Upper lobe of right lung (tissue), 1 donor: ENCODE measurements at regions not wholly inside any gene's neighbourhood (a gene's known extent, or its start where the extent isn't known, plus 50 kb on each side); places are given as distances from the start of the nearest gene placed in this dataset.

ENCODE experiments used
- ATAC-seq: fragments of 200-7000 bp; cut with Tn5 transposase; one replicate; pipeline ENCODE4 v1.9.1; 2020; ENCODE audit warnings: mild to moderate bottlenecking, moderate library complexity
- DNase-seq: peaks from one replicate; pipeline ENCODE4 v3.0.0-alpha.2; 2020
- H3K27ac ChIP-seq: fragments of 200-600 bp; one replicate; pipeline ENCODE4 v1.8.0; 2022
- H3K27me3 ChIP-seq: fragments of 200-600 bp; one replicate; pipeline ENCODE4 v1.8.0; 2022; ENCODE audit warnings: mild to moderate bottlenecking
- H3K36me3 ChIP-seq: fragments of 200-600 bp; one replicate; pipeline ENCODE4 v1.8.0; 2022
- H3K4me1 ChIP-seq: fragments of 200-600 bp; one replicate; pipeline ENCODE4 v1.8.0; 2022
- H3K4me3 ChIP-seq: fragments of 200-600 bp; one replicate; pipeline ENCODE4 v1.8.0; 2022; ENCODE audit warnings: mild to moderate bottlenecking
- H3K9me3 ChIP-seq: fragments of 200-600 bp; one replicate; pipeline ENCODE4 v1.8.0; 2022
- CTCF ChIP-seq: fragments of 200-600 bp; IDR thresholded peaks from one replicate; pipeline ENCODE4 v1.8.0; 2022; ENCODE audit warnings: antibody characterized with exemption
- intact Hi-C: fragments of 100-400 bp; cut with DNase I; formaldehyde crosslinking; loops from one replicate; pipeline ENCODE4 v1.11.0; 2022
- donor health status: DM: no; HTN: yes; CAD: no; lungs with severe emphysema.

- TF ChIP-seq CTCF = no peak
- Histone ChIP-seq H3K27me3 (no peaks in the 10 kb centered on the region), H3K4me1 (no peaks in the 10 kb centered on the region), H3K27ac (no peak overlapping the region), H3K36me3 (no peaks in the 10 kb centered on the region), H3K9me3 (no peaks in the 10 kb centered on the region), H3K4me3 (no peak overlapping the region)
- ATAC-seq (no peak), DNase-seq (no peak)
- intact Hi-C loops = no loop called here
These were observed 957.2 kb upstream of the PRKX start for GRCh38 chrX:4670606-4671005.

GRCh38 chrX:4668802-4669536 is 955.5 kb upstream of the PRKX start:
- Histone ChIP-seq H3K27me3 (no peaks in the 10 kb centered on the region), H3K4me3 (no peak overlapping the region), H3K9me3 (no peaks in the 10 kb centered on the region), H3K36me3 (no peaks in the 10 kb centered on the region), H3K4me1 (no peaks in the 10 kb centered on the region), H3K27ac (no peak overlapping the region)
- TF ChIP-seq CTCF = no peak
- ATAC-seq = no peak
- no peak for DNase-seq
- intact Hi-C loops = no loop called here

- Histone ChIP-seq H3K27ac (no peak overlapping the region), H3K27me3 (no peaks in the 10 kb centered on the region), H3K4me3 (no peak overlapping the region), H3K9me3 (no peaks in the 10 kb centered on the region), H3K4me1 (no peaks in the 10 kb centered on the region), H3K36me3 (no peaks in the 10 kb centered on the region)
- TF ChIP-seq CTCF = no peak
- DNase-seq (no peak), ATAC-seq (no peak)
- intact Hi-C loops = no loop called here
These were observed 949.6 kb upstream of the PRKX start for GRCh38 chrX:4663085-4663484.

DNA sequence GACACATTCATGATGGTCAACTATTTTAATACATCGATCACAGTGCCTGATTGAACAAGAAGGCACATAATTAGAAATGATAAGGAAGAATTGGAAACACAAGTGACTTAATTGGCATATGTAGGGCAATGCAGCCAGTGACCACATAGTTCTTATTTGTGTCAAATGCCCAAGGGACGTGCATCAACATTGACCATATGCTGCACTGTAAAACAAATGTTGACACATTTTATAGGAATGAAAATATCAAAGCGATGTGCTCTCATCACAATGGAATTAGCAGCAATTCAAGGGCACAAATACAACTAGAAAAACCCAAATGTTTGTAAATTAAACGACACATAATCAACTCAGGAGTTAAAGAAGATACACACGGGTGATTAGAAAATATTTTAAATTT is 948.3 kb upstream of the PRKX start:
- no peaks in the 10 kb centered on the region for H3K4me1 ChIP-seq
- no peak for ATAC-seq
- no peak overlapping the region for H3K27ac ChIP-seq
- no peak for TF ChIP-seq CTCF
- no peaks in the 10 kb centered on the region for H3K9me3 ChIP-seq
- no peak overlapping the region for H3K4me3 ChIP-seq
- intact Hi-C loops = no loop called here
- no peak for DNase-seq
- no peaks in the 10 kb centered on the region for H3K36me3 ChIP-seq
- no peaks in the 10 kb centered on the region for H3K27me3 ChIP-seq

DNA sequence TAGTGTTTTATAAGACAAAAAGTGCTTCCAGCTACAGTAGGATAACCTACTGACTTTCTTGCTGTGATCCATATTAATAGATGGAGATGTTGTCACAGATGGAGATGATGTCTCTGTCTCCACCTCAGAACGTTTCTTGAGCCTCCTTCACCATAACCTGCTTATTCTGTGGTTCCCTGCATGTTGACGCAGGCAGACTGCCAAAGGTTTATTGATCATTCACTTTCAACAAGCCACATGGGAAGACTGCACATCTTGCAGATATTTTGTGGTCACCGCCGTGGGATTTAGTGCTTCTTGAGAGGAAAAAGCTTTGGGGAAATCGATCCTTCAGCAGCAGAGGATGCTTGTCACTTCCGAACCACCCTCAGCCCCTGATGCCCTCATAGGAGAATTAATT is 943.0 kb upstream of the PRKX start:
- Histone ChIP-seq H3K4me1 (no peaks in the 10 kb centered on the region), H3K36me3 (no peaks in the 10 kb centered on the region), H3K27me3 (no peaks in the 10 kb centered on the region), H3K27ac (no peak overlapping the region), H3K4me3 (no peak overlapping the region), H3K9me3 (no peaks in the 10 kb centered on the region)
- intact Hi-C loops = no loop called here
- TF ChIP-seq CTCF = no peak
- ATAC-seq (no peak), DNase-seq (no peak)

DNA sequence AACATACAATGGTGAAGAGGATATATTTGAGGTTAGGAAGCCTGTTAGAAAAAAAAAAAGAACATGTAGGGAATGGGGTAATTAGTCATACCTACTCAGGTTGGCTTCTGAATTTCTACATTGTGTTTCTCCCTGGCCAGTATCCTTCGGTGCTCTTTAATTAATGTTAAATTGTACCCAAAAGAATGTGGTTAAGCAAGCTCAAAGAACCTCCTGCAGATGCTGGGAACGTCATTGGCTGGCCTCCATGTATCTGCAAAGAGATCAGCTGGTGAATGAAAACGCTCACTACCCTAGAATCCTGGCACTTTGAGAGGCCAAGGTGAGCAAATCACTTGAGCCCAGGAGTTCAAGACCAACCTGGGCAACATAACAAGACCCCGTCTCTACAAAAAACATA is 942.3 kb upstream of the PRKX start:
- no peaks in the 10 kb centered on the region for H3K27me3 ChIP-seq
- H3K27ac ChIP-seq = no peak overlapping the region
- no peak overlapping the region for H3K4me3 ChIP-seq
- intact Hi-C loops = no loop called here
- no peaks in the 10 kb centered on the region for H3K4me1 ChIP-seq
- no peaks in the 10 kb centered on the region for H3K36me3 ChIP-seq
- no peak for ATAC-seq
- TF ChIP-seq CTCF = no peak
- H3K9me3 ChIP-seq = no peaks in the 10 kb centered on the region
- DNase-seq = no peak
